GM18505 (cell line): ENCODE measurements at regions not wholly inside any gene's neighbourhood (a gene's known extent, or its start where the extent isn't known, plus 50 kb on each side); places are given as distances from the start of the nearest gene placed in this dataset.
"Not testable (repeated sequence)": the region's sequence is repeated elsewhere in the genome, so short reads cannot be mapped to it uniquely, and the experiment has no call there.

ENCODE experiments used
- ATAC-seq: cut with Tn5 transposase; IDR thresholded peaks from one replicate; pipeline ENCODE4 v1.9.1; 2021; ENCODE audit not compliant: unreplicated experiment
- POLR2A ChIP-seq: IDR thresholded peaks from 4 replicates; pipeline ENCODE4 v1.6.1; 2011; ENCODE audit warnings: borderline replicate concordance; ENCODE audit not compliant: insufficient read depth, insufficient read length; ENCODE audit errors: extremely low read depth

GRCh38 chr2:164000176-164000575 is 264.4 kb upstream of the FIGN start:
- no peak for ATAC-seq
- no peak for TF ChIP-seq POLR2A

- no peak for ATAC-seq
- TF ChIP-seq POLR2A, result no peak
Measured at GRCh38 chr2:163997466-163997865, 261.7 kb upstream of the FIGN start.

GRCh38 chr2:163990541-163990940 is 254.7 kb upstream of the FIGN start:
- ATAC-seq, result no peak
- no peak for TF ChIP-seq POLR2A

- TF ChIP-seq POLR2A, result no peak
Measured at GRCh38 chr2:163990101-163990500, 254.3 kb upstream of the FIGN start.

GRCh38 chr2:163987175-163987940 is 251.6 kb upstream of the FIGN start:
- ATAC-seq, result no peak
- no peak for TF ChIP-seq POLR2A

More at GRCh38 chr2:163990101-163990500, 254.3 kb upstream of the FIGN start:
- ATAC-seq, result no peak

- no peak for ATAC-seq
- TF ChIP-seq POLR2A, result no peak
Measured at GRCh38 chr2:163984986-163985385, 249.2 kb upstream of the FIGN start.

GRCh38 chr2:163983911-163984310 is 248.1 kb upstream of the FIGN start:
- TF ChIP-seq POLR2A, result no peak
- ATAC-seq, result no peak

- ATAC-seq, result no peak
Measured at GRCh38 chr2:163982938-163983337, 247.1 kb upstream of the FIGN start.

GRCh38 chr2:163974766-163975165 is 239.0 kb upstream of the FIGN start:
- no peak for TF ChIP-seq POLR2A
- no peak for ATAC-seq

More at GRCh38 chr2:163982938-163983337, 247.1 kb upstream of the FIGN start:
- no peak for TF ChIP-seq POLR2A

GRCh38 chr2:163970058-163970813 is 234.4 kb upstream of the FIGN start:
- ATAC-seq, result no peak
- no peak for TF ChIP-seq POLR2A

- not testable (repeated sequence) for ATAC-seq
Measured at GRCh38 chr2:163964278-163964677, 228.5 kb upstream of the FIGN start.

GRCh38 chr2:163953390-163953907 is 217.6 kb upstream of the FIGN start:
- ATAC-seq, result no peak
- TF ChIP-seq POLR2A, result no peak

GRCh38 chr2:163951312-163951711 is 215.5 kb upstream of the FIGN start:
- ATAC-seq, result no peak
- TF ChIP-seq POLR2A, result no peak

GRCh38 chr2:163949693-163950092 is 213.9 kb upstream of the FIGN start:
- ATAC-seq, result no peak
- no peak for TF ChIP-seq POLR2A

GRCh38 chr2:163944347-163944737 is 208.5 kb upstream of the FIGN start:
- no peak for ATAC-seq
- TF ChIP-seq POLR2A, result no peak
